ENCODE measurements at regions not wholly inside any gene's neighbourhood (a gene's known extent, or its start where the extent isn't known, plus 50 kb on each side); places are given as distances from the start of the nearest gene placed in this dataset.

- TF ChIP-seq CTCF (IDR thresholded peaks at IDR 0.05) (no peak), POLR2A (IDR thresholded peaks at IDR 0.05) (no peak)
These were observed 251.5 kb downstream of the RMST start for GRCh38 chr12:97714107-97714563.

All from tibial nerve (tissue), 3 donors.